Gastrocnemius medialis (tissue), 4 donors: ENCODE measurements at regions not wholly inside any gene's neighbourhood (a gene's known extent, or its start where the extent isn't known, plus 50 kb on each side); places are given as distances from the start of the nearest gene placed in this dataset.
"Not testable (repeated sequence)": the region's sequence is repeated elsewhere in the genome, so short reads cannot be mapped to it uniquely, and the experiment has no call there.

Experiments used
- ATAC-seq, 2 donors: fragments of 150-250 bp; one replicate each; pipeline ENCODE4 v1.9.1; 2016
- DNase-seq, 2 donors: peaks; one replicate each; pipeline ENCODE4 v3.0.0-alpha.2; 2019
- H3K27ac ChIP-seq, 4 donors: fragments of 200-600 bp; sonication (generic); 1 replicate in 1 of 4; 2 replicates in 3 of 4; pipeline ENCODE4 v1.5.1; 2016 to 2018; ENCODE audit warnings: mild to moderate bottlenecking in 2 of 4, moderate library complexity in 1 of 4
- H3K27me3 ChIP-seq, 3 donors: fragments of 200-600 bp; sonication (generic) in 2 of 3; 1 replicate in 1 of 3; 2 replicates in 2 of 3; pipeline versions ENCODE4 v1.5.1 to v1.6.0; 2016 to 2019; ENCODE audit warnings: mild to moderate bottlenecking in 1 of 3, moderate library complexity in 1 of 3
- H3K36me3 ChIP-seq, 2 donors: fragments of 200-600 bp; sonication (generic) in 1 of 2; one replicate each; pipeline ENCODE4 v1.5.1; 2017 to 2018
- H3K4me1 ChIP-seq, 2 donors: fragments of 200-600 bp; sonication (generic) in 1 of 2; one replicate each; pipeline ENCODE4 v1.5.1; 2016 to 2017; ENCODE audit warnings: mild to moderate bottlenecking in 2 of 2
- H3K4me3 ChIP-seq, 4 donors: fragments of 200-600 bp; sonication (generic) in 3 of 4; 1 replicate in 1 of 4; 2 replicates in 3 of 4; pipeline ENCODE4 v1.5.1; 2016 to 2019; ENCODE audit warnings: mild to moderate bottlenecking in 2 of 4
- H3K9me3 ChIP-seq, 3 donors: fragments of 200-600 bp; sonication (generic) in 2 of 3; 1 replicate in 1 of 3; 2 replicates in 2 of 3; pipeline ENCODE4 v1.5.1; 2016 to 2019
- CTCF ChIP-seq, 5 experiments: fragments of 450-650 bp in 3 of 5; fragments of 200-600 bp in 2 of 5; sonication (generic) in 2 of 5; IDR thresholded peaks in 4 of 5; conservative IDR thresholded peaks in 1 of 5; 1 replicate in 4 of 5; 2 replicates in 1 of 5; pipeline ENCODE4 v1.5.1; 2016 to 2019; ENCODE audit warnings: antibody characterized with exemption in 5 of 5, mild to moderate bottlenecking in 3 of 5, moderate library complexity in 3 of 5
- POLR2A ChIP-seq, 2 donors: fragments of 450-650 bp; IDR thresholded peaks; one replicate each; pipeline ENCODE4 v1.6.1; 2017; ENCODE audit warnings: antibody characterized with exemption in 2 of 2, mild to moderate bottlenecking in 2 of 2, moderate library complexity in 2 of 2
- in situ Hi-C, 4 donors: fragments of 200-750 bp; cut with MboI; loops; one replicate each; pipeline versions ENCODE4 v1.15.0 to v1.8.0; 2017; ENCODE audit warnings: low sequenced_read_pairs in 4 of 4
- intact Hi-C: fragments of 100-400 bp; cut with DNase I; formaldehyde crosslinking; loops from one replicate; pipeline ENCODE4 v1.15.1; 2023; ENCODE audit warnings: low total_unique reads

GRCh38 chr5:152595405-152595804 lies 190.3 kb upstream of the NMUR2 start:
- intact Hi-C loops (no loop called here), in situ Hi-C loops (no loop called here)
- TF ChIP-seq POLR2A (IDR thresholded peaks at IDR 0.05) = no peak
- TF ChIP-seq CTCF (IDR thresholded peaks at IDR 0.05 in 4 of 5, conservative IDR thresholded peaks at IDR 0.05 in 1 of 5) = no peak
- H3K27ac ChIP-seq = no peak overlapping the region
- no peaks in the 10 kb centered on the region for H3K36me3 ChIP-seq
- no peak for DNase-seq
- no peak overlapping the region for H3K4me3 ChIP-seq
- H3K27me3 ChIP-seq = no peaks in the 10 kb centered on the region
- no peak for ATAC-seq
- no peaks in the 10 kb centered on the region for H3K9me3 ChIP-seq
- H3K4me1 ChIP-seq = no peaks in the 10 kb centered on the region

GRCh38 chr5:152599096-152599495 lies 194.0 kb upstream of the NMUR2 start:
- Histone ChIP-seq H3K4me1 (no peaks in the 10 kb centered on the region), H3K4me3 (no peak overlapping the region), H3K27me3 (no peaks in the 10 kb centered on the region), H3K27ac (no peak overlapping the region), H3K9me3 (no peaks in the 10 kb centered on the region), H3K36me3 (no peaks in the 10 kb centered on the region)
- intact Hi-C loops = no loop called here
- TF ChIP-seq POLR2A (IDR thresholded peaks at IDR 0.05) (no peak), CTCF (IDR thresholded peaks at IDR 0.05 in 4 of 5, conservative IDR thresholded peaks at IDR 0.05 in 1 of 5) (no peak)
- no peak for ATAC-seq
- in situ Hi-C loops = no loop called here
- no peak for DNase-seq

GRCh38 chr5:152601806-152602732 lies 197.0 kb upstream of the NMUR2 start:
- no peak for DNase-seq
- no peaks in the 10 kb centered on the region for H3K27me3 ChIP-seq
- H3K36me3 ChIP-seq = no peaks in the 10 kb centered on the region
- H3K9me3 ChIP-seq = no peaks in the 10 kb centered on the region
- ATAC-seq = no peak
- H3K27ac ChIP-seq = no peak overlapping the region
- TF ChIP-seq POLR2A (IDR thresholded peaks at IDR 0.05) (no peak), CTCF (IDR thresholded peaks at IDR 0.05 in 4 of 5, conservative IDR thresholded peaks at IDR 0.05 in 1 of 5) (no peak)
- no peaks in the 10 kb centered on the region for H3K4me1 ChIP-seq
- intact Hi-C loops (no loop called here), in situ Hi-C loops (no loop called here)
- no peak overlapping the region for H3K4me3 ChIP-seq

GRCh38 chr5:152606050-152606449 lies 201.0 kb upstream of the NMUR2 start:
- H3K36me3 ChIP-seq, H3K4me3 ChIP-seq, H3K27me3 ChIP-seq, DNase-seq, ATAC-seq, H3K4me1 ChIP-seq, H3K9me3 ChIP-seq, in situ Hi-C loops, H3K27ac ChIP-seq, intact Hi-C loops: not testable (repeated sequence)

- Histone ChIP-seq H3K9me3 (no peaks in the 10 kb centered on the region), H3K27ac (no peak overlapping the region), H3K4me1 (no peaks in the 10 kb centered on the region), H3K4me3 (no peak overlapping the region), H3K27me3 (no peaks in the 10 kb centered on the region), H3K36me3 (no peaks in the 10 kb centered on the region)
- ATAC-seq = no peak
- TF ChIP-seq CTCF (IDR thresholded peaks at IDR 0.05 in 4 of 5, conservative IDR thresholded peaks at IDR 0.05 in 1 of 5) = no peak
- TF ChIP-seq POLR2A (IDR thresholded peaks at IDR 0.05) = no peak
- intact Hi-C loops = no loop called here
- no peak for DNase-seq
- in situ Hi-C loops = no loop called here
Observed at GRCh38 chr5:152606776-152607364, 201.8 kb upstream of the NMUR2 start.
